Bronchial epithelial cell (primary cell): ENCODE measurements at regions not wholly inside any gene's neighbourhood (a gene's known extent, or its start where the extent isn't known, plus 50 kb on each side); places are given as distances from the start of the nearest gene placed in this dataset.

ENCODE experiments used
- DNase-seq: peaks from one replicate; pipeline ENCODE4 v3.0.0-alpha.2; 2010; ENCODE audit warnings: low read depth
- FAIRE-seq: peaks from 2 replicates; lab custom pipeline; 2011; peaks lifted over from hg19 to GRCh38; lab: Jason Lieb, UNC
- H3K27me3 ChIP-seq: 2 replicates; pipeline ENCODE4 v1.5.1; 2011; ENCODE audit warnings: low read length; ENCODE audit not compliant: control insufficient read depth, insufficient read depth
- H3K36me3 ChIP-seq: 2 replicates; pipeline ENCODE4 v1.5.1; 2011; ENCODE audit warnings: low read length; ENCODE audit not compliant: control insufficient read depth, insufficient read depth
- H3K4me3 ChIP-seq: 2 replicates; pipeline ENCODE4 v1.5.1; 2011; ENCODE audit warnings: mild to moderate bottlenecking, low read depth, low read length, control low read depth
- TF ChIP-seq, protein P1 (sequence below): IDR thresholded peaks from 2 replicates; pipeline ENCODE4 v1.5.1; 2011; ENCODE audit warnings: mild to moderate bottlenecking, moderate library complexity, low read length, control low read depth, inconsistent platforms; ENCODE audit not compliant: insufficient read depth, severe bottlenecking

DNA sequence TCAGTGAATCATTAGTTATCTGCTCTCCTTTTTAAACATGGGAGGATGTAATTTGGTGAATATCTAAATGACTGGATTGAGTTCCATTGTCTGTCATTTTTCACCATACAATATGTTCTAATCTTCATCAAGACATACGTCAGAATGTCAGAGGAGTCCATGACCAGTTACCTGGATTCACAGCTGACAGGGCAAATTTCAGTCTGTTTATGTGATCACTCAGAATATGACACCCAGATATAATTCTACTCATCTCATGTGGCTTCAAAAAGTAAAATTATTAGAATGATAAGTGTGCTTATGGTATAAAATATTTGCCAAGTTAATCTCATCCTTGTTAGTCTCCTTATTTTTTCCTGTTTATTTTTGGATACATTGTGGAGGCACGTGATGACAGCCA is 150.2 kb downstream of the CDC14C start:
- Histone ChIP-seq H3K4me3 (no peak overlapping the region), H3K36me3 (no peaks in the 10 kb centered on the region), H3K27me3 (no peaks in the 10 kb centered on the region)
- no peak for FAIRE-seq
- DNase-seq: no peak
- TF ChIP-seq, protein P1, sequence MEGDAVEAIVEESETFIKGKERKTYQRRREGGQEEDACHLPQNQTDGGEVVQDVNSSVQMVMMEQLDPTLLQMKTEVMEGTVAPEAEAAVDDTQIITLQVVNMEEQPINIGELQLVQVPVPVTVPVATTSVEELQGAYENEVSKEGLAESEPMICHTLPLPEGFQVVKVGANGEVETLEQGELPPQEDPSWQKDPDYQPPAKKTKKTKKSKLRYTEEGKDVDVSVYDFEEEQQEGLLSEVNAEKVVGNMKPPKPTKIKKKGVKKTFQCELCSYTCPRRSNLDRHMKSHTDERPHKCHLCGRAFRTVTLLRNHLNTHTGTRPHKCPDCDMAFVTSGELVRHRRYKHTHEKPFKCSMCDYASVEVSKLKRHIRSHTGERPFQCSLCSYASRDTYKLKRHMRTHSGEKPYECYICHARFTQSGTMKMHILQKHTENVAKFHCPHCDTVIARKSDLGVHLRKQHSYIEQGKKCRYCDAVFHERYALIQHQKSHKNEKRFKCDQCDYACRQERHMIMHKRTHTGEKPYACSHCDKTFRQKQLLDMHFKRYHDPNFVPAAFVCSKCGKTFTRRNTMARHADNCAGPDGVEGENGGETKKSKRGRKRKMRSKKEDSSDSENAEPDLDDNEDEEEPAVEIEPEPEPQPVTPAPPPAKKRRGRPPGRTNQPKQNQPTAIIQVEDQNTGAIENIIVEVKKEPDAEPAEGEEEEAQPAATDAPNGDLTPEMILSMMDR: no peak

DNA sequence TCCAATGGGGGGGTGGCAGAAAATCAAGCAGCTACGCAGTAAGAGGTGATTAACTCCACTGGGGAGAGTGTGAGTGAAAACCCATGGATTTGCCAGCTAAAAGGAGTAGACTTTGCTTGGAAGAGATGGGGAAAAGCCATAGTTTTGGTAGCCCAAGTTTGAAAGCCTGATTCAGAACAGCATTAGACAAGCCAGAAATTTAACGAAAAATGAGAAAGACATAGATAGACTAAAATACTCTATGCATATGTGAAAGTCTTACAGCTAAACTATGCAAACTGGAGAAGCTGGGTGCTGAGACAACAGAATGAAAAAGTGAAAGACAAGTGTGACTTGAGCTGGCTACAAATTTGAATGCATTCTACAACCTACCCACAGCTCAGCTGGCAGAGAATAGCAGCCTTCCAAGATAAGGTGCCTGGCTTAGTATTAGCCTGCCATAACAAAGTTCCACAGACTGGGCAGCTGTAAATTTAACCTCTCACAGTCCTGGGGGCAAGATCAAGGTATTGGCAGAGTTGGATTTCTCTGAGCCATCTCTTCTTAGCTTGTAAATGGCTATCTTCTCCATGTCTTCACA is 156.6 kb downstream of the CDC14C start:
- Histone ChIP-seq H3K27me3 (no peaks in the 10 kb centered on the region), H3K4me3 (no peak overlapping the region), H3K36me3 (no peaks in the 10 kb centered on the region)
- DNase-seq (no peak), FAIRE-seq (no peak)
- TF ChIP-seq, protein P1: no peak

DNA sequence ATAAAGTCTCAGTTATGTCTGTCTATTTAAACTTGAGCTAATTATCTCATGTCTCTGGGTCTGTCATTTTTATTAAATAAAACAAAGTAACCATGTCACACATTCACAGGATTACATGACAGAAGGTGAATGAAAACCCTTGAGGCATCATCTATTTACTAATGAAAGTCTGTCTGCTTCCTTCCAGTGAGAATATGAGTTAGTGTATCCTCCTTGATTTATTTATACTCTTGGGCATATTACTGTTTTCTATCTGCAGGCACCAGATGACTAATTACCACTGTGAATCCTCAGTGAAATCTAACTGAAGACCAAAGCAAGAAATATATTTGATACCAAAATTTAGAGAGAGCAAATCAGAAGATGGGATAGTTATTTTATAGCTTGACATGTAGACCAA is 163.7 kb downstream of the CDC14C start:
- Histone ChIP-seq H3K27me3 (no peaks in the 10 kb centered on the region), H3K36me3 (no peaks in the 10 kb centered on the region), H3K4me3 (no peak overlapping the region)
- TF ChIP-seq, protein P1: no peak
- DNase-seq: no peak
- no peak for FAIRE-seq

DNA sequence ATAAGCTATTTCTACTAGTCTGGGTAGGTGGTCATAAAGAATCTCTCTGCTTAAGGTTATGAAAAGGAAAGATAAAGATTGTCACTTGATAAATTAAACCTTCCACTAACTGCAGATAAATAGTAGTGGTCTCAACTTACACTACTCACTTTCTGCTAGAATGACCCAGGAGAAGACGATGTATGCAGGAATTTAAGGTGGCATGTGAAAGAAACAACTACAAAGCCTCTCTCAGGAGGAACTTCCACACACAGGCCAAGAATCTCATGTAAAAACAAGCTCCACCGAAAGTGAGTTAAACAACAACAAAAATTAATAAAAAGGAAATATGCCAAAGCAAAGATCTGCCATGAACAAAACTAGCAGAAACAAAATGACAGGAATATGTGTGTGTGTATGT is 165.4 kb downstream of the CDC14C start:
- no peak for FAIRE-seq
- H3K4me3 ChIP-seq: no peak overlapping the region
- TF ChIP-seq, protein P1: no peak
- H3K36me3 ChIP-seq: no peaks in the 10 kb centered on the region
- no peaks in the 10 kb centered on the region for H3K27me3 ChIP-seq
- DNase-seq: no peak

DNA sequence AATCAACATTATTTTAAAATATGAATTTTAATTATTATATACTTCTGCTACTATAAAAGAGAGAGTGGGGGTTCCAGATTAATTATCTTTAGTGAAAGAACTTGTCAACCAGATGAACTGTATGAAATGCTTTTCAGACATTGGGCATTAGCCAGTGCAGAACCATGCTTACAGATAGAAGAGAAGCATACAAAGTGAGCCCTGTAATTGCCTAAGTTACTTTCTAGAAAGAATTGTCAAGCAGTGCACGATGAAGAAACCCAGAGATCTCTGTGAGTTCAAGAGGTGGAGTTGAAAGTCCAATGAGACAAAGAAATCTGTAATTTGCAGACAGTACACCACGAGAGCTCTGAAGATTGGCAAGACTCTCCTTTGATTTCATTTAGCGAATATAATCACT is 166.7 kb downstream of the CDC14C start:
- no peak for DNase-seq
- TF ChIP-seq, protein P1: no peak
- Histone ChIP-seq H3K4me3 (no peak overlapping the region), H3K27me3 (no peaks in the 10 kb centered on the region), H3K36me3 (no peaks in the 10 kb centered on the region)
- no peak for FAIRE-seq

DNA sequence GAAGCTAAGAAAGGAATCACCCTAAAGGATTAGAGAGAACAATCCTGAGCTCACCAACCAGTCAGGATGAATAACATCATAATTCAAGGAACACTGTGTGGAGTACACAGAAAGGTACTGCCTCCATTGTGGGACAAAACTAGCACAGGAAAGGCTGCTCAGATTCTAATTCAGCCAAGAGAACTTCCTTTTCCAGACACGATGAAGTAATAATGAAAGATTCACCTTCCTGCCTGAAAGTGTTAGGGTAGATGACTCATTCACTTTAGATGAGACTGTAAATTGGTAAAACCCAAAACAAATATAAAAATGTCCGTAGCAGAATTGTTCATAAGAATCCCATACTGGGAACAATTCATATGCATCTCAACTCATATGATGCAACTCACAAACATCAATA is 167.2 kb downstream of the CDC14C start:
- TF ChIP-seq, protein P1: no peak
- no peak overlapping the region for H3K4me3 ChIP-seq
- DNase-seq (peak; percentile 17), FAIRE-seq (no peak)
- no peaks in the 10 kb centered on the region for H3K36me3 ChIP-seq
- H3K27me3 ChIP-seq: no peaks in the 10 kb centered on the region
